Loucy (cell line): ENCODE measurements at regions not wholly inside any gene's neighbourhood (a gene's known extent, or its start where the extent isn't known, plus 50 kb on each side); places are given as distances from the start of the nearest gene placed in this dataset.

Source experiments
- EZH2phosphoT487 ChIP-seq: fragments of 200-600 bp; IDR thresholded peaks from 2 replicates; pipeline ENCODE4 v1.6.1; 2018; ENCODE audit warnings: antibody characterized with exemption, mild to moderate bottlenecking, moderate library complexity, borderline replicate concordance
- TF ChIP-seq, protein P1 (sequence below): fragments of 200-600 bp; sonication (generic); conservative IDR thresholded peaks from 2 replicates; pipeline ENCODE4 v1.5.1; 2014; ENCODE audit warnings: mild to moderate bottlenecking, antibody characterized with exemption, low read length

DNA sequence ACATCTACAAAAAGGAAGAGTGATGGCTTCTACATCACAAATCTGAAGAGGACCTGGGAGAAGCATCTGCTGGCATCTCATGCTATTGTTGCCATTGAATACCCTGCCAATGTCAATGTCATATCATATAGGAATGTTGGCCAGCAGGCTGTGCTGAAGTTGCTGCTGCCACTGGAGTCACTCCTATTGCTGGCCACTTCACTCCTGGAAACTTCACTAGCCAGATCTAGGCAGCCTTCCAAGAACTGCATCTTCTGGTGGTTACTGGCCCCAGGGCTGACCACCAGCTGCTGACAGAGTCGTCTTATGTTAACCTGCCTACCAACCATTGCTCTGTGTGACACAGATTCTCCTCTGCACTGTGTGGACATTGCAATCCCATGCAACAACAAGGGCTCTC lies 111.8 kb downstream of the PERP start:
- TF ChIP-seq, protein P1, sequence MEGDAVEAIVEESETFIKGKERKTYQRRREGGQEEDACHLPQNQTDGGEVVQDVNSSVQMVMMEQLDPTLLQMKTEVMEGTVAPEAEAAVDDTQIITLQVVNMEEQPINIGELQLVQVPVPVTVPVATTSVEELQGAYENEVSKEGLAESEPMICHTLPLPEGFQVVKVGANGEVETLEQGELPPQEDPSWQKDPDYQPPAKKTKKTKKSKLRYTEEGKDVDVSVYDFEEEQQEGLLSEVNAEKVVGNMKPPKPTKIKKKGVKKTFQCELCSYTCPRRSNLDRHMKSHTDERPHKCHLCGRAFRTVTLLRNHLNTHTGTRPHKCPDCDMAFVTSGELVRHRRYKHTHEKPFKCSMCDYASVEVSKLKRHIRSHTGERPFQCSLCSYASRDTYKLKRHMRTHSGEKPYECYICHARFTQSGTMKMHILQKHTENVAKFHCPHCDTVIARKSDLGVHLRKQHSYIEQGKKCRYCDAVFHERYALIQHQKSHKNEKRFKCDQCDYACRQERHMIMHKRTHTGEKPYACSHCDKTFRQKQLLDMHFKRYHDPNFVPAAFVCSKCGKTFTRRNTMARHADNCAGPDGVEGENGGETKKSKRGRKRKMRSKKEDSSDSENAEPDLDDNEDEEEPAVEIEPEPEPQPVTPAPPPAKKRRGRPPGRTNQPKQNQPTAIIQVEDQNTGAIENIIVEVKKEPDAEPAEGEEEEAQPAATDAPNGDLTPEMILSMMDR: no peak
- TF ChIP-seq EZH2phosphoT487: no peak
